ENCODE measurements at regions not wholly inside any gene's neighbourhood (a gene's known extent, or its start where the extent isn't known, plus 50 kb on each side); places are given as distances from the start of the nearest gene placed in this dataset.

GRCh38 chr13:64767054-64767453 is 2463.1 kb downstream of the PCDH9 start (continued):
- TF ChIP-seq ZNF462 (CRISPR knock-in tag; IDR thresholded peaks at IDR 0.05), result peak; percentile 74; the same call in 1 of the 2 replicates

- no peak for TF ChIP-seq STAT1 (IDR thresholded peaks at IDR 0.05; ENCODE audit: unreplicated experiment)
- no peak for TF ChIP-seq NANOG (IDR thresholded peaks at IDR 0.05; ENCODE audit: borderline replicate concordance)
- no peak for TF ChIP-seq ETS1 (IDR thresholded peaks at IDR 0.05)
- no peak for TF ChIP-seq REST (IDR thresholded peaks at IDR 0.05; ENCODE audit: unreplicated experiment)
- TF ChIP-seq ZNF331 (CRISPR knock-in tag; IDR thresholded peaks at IDR 0.05; ENCODE audit: low read depth), result no peak
- Histone ChIP-seq H2AFZ (no peak overlapping the region), H3K36me3 (ENCODE audit: insufficient read depth) (no peaks in the 10 kb centered on the region), H3K27ac (ENCODE audit: low read depth) (no peak overlapping the region), H3K79me2 (replicated peaks; ENCODE audit: insufficient read depth) (no peaks in the 10 kb centered on the region), H3F3A (replicated peaks; ENCODE audit: low read depth) (no peaks in the 10 kb centered on the region), H3K9me2 (ENCODE audit: insufficient read depth) (peaks cover 18% of the 10 kb centered on the region), H4K20me1 (replicated peaks; ENCODE audit: insufficient read depth) (no peaks in the 10 kb centered on the region), H3K4me3 (no peak overlapping the region), H3K4me2 (no peak overlapping the region), H3K4me1 (ENCODE audit: insufficient read depth) (peaks cover 10% of the 10 kb centered on the region), H3K27me3 (ENCODE audit: insufficient read depth) (no peaks in the 10 kb centered on the region)
- H3K9me3 Mint-ChIP-seq, result no peaks in the 10 kb centered on the region; the same call in 2 of the 3 replicates
- no peak for ATAC-seq
- no peak overlapping the region for H3K27ac Mint-ChIP-seq
- no peak for DNase-seq (ENCODE audit: low spot score)
- H3K27me3 Mint-ChIP-seq (ENCODE audit: insufficient read depth, low read depth, poor library complexity), result peaks cover 2% of the 10 kb centered on the region
- peaks cover 14% of the 10 kb centered on the region for H3K4me1 Mint-ChIP-seq
- no peak overlapping the region for H3K4me3 Mint-ChIP-seq
- 0 out of 3 replicates have a peak, but pooled peaks cover 3% of the 10 kb centered on the region for H3K36me3 Mint-ChIP-seq (ENCODE audit: low read depth)
Observed at GRCh38 chr13:64765636-64766035, 2464.5 kb downstream of the PCDH9 start.

Data from GM23338 (cell line).